Mucosa of rectum (tissue), 2 donors: ENCODE measurements at regions not wholly inside any gene's neighbourhood (a gene's known extent, or its start where the extent isn't known, plus 50 kb on each side); places are given as distances from the start of the nearest gene placed in this dataset.

ENCODE experiments used
- H3K27ac ChIP-seq, 2 donors: one replicate each; pipeline ENCODE4 v1.7.0; 2013; ENCODE audit warnings: inconsistent platforms in 2 of 2, low read depth in 2 of 2, low read length in 2 of 2
- H3K27me3 ChIP-seq, 2 donors: one replicate each; pipeline ENCODE4 v1.7.0; 2013; ENCODE audit warnings: low read length in 2 of 2; ENCODE audit not compliant: control insufficient read depth in 2 of 2, insufficient read depth in 2 of 2
- H3K36me3 ChIP-seq, 2 donors: one replicate each; pipeline ENCODE4 v1.7.0; 2013; ENCODE audit warnings: low read length in 2 of 2; ENCODE audit not compliant: control insufficient read depth in 2 of 2, insufficient read depth in 2 of 2
- H3K4me1 ChIP-seq, 2 donors: one replicate each; pipeline ENCODE4 v1.7.0; 2013; ENCODE audit warnings: low read length in 2 of 2, mild to moderate bottlenecking in 1 of 2; ENCODE audit not compliant: control insufficient read depth in 2 of 2, insufficient read depth in 2 of 2
- H3K4me3 ChIP-seq, 2 donors: one replicate each; pipeline ENCODE4 v1.7.0; 2013; ENCODE audit warnings: low read length in 2 of 2
- H3K9ac ChIP-seq, 2 donors: one replicate each; pipeline ENCODE4 v1.7.0; 2013; ENCODE audit warnings: low read length in 2 of 2, low read depth in 1 of 2, mild to moderate bottlenecking in 1 of 2
- H3K9me3 ChIP-seq, 2 donors: one replicate each; pipeline ENCODE4 v1.7.0; 2013; ENCODE audit warnings: low read length in 2 of 2; ENCODE audit not compliant: control insufficient read depth in 2 of 2
- donor health status: healthy.
- donor health status: Normal muscosa, but diverticular disease.

DNA sequence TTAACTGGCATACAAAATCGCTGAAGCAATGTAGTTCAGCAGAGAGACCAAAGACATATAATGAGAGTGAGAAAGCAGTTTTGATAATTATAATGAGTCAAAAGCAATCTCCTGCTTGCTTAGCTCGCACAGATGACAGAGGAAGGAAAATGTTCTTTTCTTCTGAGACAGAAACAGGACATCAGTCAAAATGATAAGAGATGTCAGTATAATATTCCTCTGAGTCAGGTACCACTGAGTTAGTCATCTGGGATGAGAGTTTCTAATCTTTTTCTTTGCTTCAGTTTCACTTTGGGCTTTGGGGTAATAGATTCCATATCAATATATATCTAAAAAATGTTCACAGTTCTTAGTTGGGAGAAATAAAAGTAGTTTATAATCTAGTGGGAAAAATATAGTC lies 387.2 kb downstream of the PCDH7 start:
- H3K9ac ChIP-seq: no peak overlapping the region
- no peaks in the 10 kb centered on the region for H3K9me3 ChIP-seq
- no peaks in the 10 kb centered on the region for H3K4me1 ChIP-seq
- H3K36me3 ChIP-seq: no peaks in the 10 kb centered on the region
- no peaks in the 10 kb centered on the region for H3K27me3 ChIP-seq
- no peak overlapping the region for H3K27ac ChIP-seq
- no peak overlapping the region for H3K4me3 ChIP-seq

DNA sequence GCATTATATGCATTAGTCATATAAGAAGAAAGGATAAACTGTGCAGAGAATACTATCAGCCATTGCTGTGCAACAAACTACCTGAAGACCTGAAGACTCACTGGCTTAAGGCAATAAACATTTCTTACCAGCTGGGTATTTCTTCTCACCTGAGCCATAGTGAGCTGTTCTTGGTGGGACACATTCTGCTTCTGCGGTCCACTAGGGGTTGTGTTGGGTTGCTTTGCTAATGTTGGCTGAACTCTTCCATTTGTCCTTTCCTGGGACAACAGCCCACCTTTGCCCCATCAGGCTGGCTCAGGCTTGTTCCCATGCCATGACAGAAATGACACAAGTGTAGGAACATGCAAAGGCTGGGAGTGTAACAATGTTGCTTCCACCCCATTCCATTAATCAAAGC lies 388.6 kb downstream of the PCDH7 start:
- H3K36me3 ChIP-seq: no peaks in the 10 kb centered on the region
- H3K9me3 ChIP-seq: no peaks in the 10 kb centered on the region
- no peak overlapping the region for H3K27ac ChIP-seq
- no peak overlapping the region for H3K4me3 ChIP-seq
- no peaks in the 10 kb centered on the region for H3K4me1 ChIP-seq
- no peak overlapping the region for H3K9ac ChIP-seq
- H3K27me3 ChIP-seq: no peaks in the 10 kb centered on the region

DNA sequence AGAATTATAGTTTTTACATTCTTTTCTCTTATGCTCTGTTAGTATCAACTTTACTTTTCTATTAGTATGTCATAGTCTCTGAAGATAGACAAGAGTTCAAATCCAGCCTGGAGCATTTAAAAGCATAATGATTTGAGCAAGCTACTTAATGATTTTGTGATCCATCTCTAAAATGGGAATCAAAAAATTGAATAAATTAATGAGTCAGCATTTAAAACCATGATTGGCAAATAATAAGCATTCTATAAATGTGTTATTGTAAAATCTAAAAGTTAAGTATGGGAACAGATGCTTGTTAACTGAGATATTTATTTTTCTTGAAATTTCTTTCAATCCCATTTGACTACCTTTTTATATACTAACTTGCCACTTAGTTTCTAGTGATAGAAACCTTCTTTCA lies 391.6 kb downstream of the PCDH7 start:
- H3K27ac ChIP-seq: no peak overlapping the region
- no peak overlapping the region for H3K9ac ChIP-seq
- H3K36me3 ChIP-seq: no peaks in the 10 kb centered on the region
- H3K4me3 ChIP-seq: no peak overlapping the region
- no peaks in the 10 kb centered on the region for H3K9me3 ChIP-seq
- H3K27me3 ChIP-seq: no peaks in the 10 kb centered on the region
- H3K4me1 ChIP-seq: no peaks in the 10 kb centered on the region

DNA sequence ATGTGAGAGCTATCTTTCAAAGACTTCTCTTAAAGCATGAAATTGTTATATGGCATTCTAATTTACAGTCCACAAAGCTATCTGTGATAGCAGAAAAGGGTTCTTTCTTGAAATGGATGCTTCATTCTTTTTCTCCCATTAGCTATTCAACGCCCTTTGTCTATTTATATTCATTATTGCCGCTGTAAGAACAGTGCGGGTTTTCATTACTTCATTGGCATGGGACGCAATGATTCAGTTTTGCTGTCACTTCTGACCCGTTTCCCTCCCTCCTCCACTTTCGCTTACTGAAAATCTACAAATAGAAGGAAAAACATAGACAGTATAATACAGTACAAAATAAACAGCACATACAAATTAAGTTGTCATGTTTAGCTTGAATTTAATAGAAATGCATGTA lies 394.6 kb downstream of the PCDH7 start:
- Histone ChIP-seq H3K9ac (no peak overlapping the region), H3K27ac (no peak overlapping the region), H3K36me3 (no peaks in the 10 kb centered on the region), H3K27me3 (no peaks in the 10 kb centered on the region), H3K4me1 (no peaks in the 10 kb centered on the region), H3K4me3 (no peak overlapping the region), H3K9me3 (no peaks in the 10 kb centered on the region)

DNA sequence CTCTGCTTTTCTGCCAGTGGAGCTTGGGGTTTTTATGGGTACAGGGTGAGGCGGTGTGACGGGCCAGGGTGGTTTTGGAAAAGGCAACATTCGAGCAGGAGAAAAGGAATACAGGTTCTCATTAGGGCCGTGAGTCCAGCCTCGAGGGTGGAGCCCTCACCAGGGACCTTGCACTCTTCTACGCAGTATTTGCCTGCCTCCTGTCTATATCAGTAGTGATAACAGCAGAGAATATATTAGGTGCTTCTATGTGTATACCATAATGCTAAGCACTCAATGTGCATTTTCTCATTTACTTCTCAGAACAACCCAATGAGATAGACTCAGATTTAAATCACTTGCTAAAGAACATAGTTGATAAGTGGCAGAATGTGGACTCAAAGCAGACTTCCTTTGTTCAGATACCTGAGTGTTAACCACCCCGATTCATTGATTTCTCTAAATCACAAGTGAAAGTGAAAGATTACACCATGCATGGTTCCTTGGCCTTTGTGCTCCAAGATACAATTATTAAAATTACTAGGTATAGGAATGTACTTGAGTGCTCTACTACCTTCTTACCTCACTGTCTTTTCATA lies 403.9 kb downstream of the PCDH7 start:
- no peak overlapping the region for H3K4me3 ChIP-seq
- H3K9me3 ChIP-seq: no peaks in the 10 kb centered on the region
- no peaks in the 10 kb centered on the region for H3K4me1 ChIP-seq
- H3K9ac ChIP-seq: no peak overlapping the region
- H3K36me3 ChIP-seq: no peaks in the 10 kb centered on the region
- no peak overlapping the region for H3K27ac ChIP-seq
- no peaks in the 10 kb centered on the region for H3K27me3 ChIP-seq

DNA sequence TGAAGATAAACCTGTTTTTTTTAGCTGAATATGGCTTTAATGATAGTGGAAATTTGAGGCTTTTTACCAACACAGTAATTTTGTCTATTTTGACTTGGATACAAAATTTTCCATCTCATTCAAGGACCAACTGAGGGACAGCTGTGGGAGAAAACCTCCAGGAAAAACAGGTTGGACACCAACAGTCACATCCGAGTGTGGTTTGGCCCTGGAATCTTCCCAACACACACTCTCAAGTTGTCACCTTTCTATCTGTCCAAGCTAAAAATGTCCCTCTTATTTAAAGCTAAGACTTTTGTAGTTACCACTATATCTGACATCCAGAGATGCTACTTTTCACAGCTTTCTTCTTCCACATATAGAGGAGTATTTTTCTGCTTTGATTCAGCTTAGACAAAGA lies 404.9 kb downstream of the PCDH7 start:
- Histone ChIP-seq H3K9ac (no peak overlapping the region), H3K9me3 (no peaks in the 10 kb centered on the region), H3K36me3 (no peaks in the 10 kb centered on the region), H3K27ac (no peak overlapping the region), H3K4me1 (no peaks in the 10 kb centered on the region), H3K4me3 (no peak overlapping the region), H3K27me3 (no peaks in the 10 kb centered on the region)

DNA sequence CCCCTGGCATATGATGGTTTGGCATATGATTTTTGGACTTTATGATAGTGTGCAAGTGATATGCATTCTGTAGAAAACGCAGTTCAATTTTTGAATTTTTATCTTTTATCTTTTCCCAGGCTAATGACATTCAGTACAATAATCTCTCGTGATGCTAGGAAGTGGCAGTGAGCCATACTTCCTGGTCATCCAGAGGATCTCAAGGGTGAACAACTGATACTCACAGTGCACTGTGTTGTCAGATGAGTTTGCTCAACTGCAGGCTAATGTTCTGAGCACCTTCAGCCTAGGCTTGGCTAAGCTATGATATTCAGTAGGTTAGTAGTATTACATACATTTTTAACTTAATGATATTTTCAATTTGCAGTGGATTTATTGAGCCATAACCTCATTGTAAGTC lies 405.3 kb downstream of the PCDH7 start:
- H3K27ac ChIP-seq: no peak overlapping the region
- H3K4me1 ChIP-seq: no peaks in the 10 kb centered on the region
- H3K9ac ChIP-seq: no peak overlapping the region
- H3K36me3 ChIP-seq: no peaks in the 10 kb centered on the region
- no peaks in the 10 kb centered on the region for H3K27me3 ChIP-seq
- no peak overlapping the region for H3K4me3 ChIP-seq
- no peaks in the 10 kb centered on the region for H3K9me3 ChIP-seq

DNA sequence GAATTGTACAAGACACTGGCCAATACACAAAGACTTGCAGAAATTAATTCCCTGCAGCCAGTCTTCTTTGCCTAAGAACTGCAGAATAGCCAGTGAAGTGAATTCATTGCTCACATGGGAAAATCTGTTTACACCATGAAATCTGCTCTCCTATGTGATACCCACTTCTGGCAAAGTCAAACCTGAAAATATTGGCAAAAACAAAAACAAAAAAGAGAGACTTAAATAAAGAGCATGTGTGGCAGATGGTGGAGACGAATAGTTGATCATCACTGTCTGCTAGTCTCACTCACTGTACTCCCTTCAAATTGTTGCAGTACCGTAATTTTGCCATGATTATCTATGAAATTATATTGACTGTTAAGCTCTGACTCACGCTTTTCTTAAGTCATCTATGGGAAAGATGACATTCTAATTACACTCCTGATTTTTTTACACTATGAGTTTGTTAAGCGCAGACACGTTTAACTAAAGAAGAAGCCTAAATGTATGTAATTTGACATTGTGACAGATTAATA lies 406.8 kb downstream of the PCDH7 start:
- Histone ChIP-seq H3K9me3 (no peaks in the 10 kb centered on the region), H3K9ac (no peak overlapping the region), H3K4me1 (no peaks in the 10 kb centered on the region), H3K27ac (no peak overlapping the region), H3K36me3 (no peaks in the 10 kb centered on the region), H3K27me3 (no peaks in the 10 kb centered on the region), H3K4me3 (no peak overlapping the region)

DNA sequence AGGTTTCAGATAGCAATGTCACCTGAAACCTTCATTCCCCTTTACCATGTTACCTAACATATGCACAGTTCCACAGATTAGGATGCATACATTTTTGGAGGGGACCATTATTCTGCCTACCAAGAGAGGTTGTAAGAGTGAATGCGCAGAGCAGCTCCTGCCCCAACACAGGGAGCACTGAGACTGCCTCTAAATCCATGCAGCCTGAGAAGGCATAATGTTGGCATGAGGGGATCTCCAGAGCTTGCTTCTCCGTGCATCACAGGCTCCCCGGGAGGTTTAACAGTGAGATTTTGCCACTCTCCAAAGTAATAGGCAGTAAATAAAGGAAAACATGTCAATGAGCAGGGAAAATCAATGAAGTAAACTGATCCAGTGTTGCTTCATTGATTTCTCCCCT lies 410.8 kb downstream of the PCDH7 start:
- H3K9me3 ChIP-seq: no peaks in the 10 kb centered on the region
- H3K27ac ChIP-seq: no peak overlapping the region
- H3K27me3 ChIP-seq: no peaks in the 10 kb centered on the region
- H3K4me1 ChIP-seq: no peaks in the 10 kb centered on the region
- H3K9ac ChIP-seq: no peak overlapping the region
- no peaks in the 10 kb centered on the region for H3K36me3 ChIP-seq
- no peak overlapping the region for H3K4me3 ChIP-seq

DNA sequence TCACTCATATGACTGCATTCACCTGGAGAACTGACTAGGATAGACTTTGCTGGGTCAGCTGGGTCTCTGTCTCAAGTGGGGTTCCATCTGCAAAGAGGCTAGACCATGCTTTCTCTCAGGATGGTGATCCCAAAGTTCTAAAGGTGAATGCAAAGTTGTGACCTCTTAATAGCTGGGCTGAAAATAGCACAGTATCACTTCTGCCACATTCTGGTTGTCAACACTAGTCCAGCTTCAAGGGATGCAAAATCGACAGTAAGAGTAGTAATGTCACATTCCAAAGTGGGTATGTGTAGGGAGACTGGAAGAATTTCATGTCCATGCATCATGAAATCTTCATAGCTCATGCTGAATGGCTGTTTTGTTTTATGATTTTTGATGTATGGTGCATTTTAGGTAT lies 414.6 kb downstream of the PCDH7 start:
- no peaks in the 10 kb centered on the region for H3K4me1 ChIP-seq
- H3K27me3 ChIP-seq: no peaks in the 10 kb centered on the region
- no peaks in the 10 kb centered on the region for H3K9me3 ChIP-seq
- H3K36me3 ChIP-seq: no peaks in the 10 kb centered on the region
- H3K9ac ChIP-seq: no peak overlapping the region
- no peak overlapping the region for H3K27ac ChIP-seq
- H3K4me3 ChIP-seq: no peak overlapping the region

DNA sequence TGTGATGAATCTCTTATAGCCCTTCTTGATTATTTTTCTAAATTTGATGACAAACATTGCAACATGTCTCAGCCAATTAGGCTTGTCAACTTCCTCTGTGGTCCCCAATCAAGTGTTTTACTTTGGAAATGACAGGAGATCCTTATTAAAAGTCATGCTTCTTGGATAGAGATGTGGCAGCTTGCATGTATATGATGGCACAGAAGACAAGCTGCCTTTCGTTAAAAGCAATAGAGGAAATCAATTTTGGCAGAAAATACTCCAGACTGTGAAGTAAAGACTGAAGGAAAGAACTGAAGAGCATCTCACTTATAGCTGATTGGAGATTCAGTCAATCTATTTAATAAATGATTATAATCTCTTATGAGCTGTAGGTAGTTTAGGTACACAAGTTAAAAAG lies 419.6 kb downstream of the PCDH7 start:
- Histone ChIP-seq H3K9ac (no peak overlapping the region), H3K4me3 (no peak overlapping the region), H3K27ac (no peak overlapping the region), H3K4me1 (no peaks in the 10 kb centered on the region), H3K36me3 (no peaks in the 10 kb centered on the region), H3K27me3 (no peaks in the 10 kb centered on the region), H3K9me3 (no peaks in the 10 kb centered on the region)
